ENCODE measurements at regions not wholly inside any gene's neighbourhood (a gene's known extent, or its start where the extent isn't known, plus 50 kb on each side); places are given as distances from the start of the nearest gene placed in this dataset.
"Not testable (repeated sequence)": the region's sequence is repeated elsewhere in the genome, so short reads cannot be mapped to it uniquely, and the experiment has no call there.

DNA sequence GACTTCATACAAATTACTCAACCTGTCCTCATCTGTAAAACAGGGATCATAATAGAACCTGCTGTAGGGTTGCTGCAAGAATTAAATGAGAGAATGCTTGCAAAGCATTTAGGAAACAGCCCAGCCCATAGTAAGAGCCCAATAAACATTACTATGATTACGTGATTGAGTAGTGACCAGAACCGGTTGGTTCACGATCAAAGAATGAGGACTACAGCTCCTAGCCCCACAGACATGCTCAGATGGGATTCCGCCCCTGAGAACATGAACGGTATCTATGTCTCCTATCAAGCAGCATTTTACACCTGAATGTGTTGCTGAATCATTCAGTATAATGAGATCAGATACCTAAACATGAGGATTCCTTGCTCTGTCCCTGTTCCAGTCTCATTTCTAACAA lies 104.8 kb upstream of the ZNF648 start:
- DNase-seq (ENCODE audit: low read depth, low spot score), result no peak

DNA sequence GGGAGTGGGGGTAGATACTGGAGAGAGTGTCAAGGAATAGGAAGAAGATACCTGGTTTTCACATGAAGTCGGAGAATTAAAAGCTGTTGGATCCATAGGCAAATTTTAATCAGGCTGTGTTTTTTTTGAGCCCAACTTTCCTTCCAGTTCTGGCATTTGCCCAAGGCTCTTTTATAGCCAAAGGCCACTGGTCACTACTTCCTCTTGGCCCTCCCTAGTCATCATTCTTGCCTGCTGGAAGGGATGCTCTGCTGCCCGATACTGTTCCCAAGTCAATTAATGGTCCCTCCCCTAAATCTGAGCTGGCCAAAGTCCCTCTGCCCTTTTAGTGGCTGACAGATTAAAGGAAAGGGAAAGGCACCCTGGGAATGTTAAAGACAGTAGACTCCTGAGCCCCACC lies 102.8 kb upstream of the ZNF648 start:
- no peak for DNase-seq (ENCODE audit: low read depth, low spot score)

DNA sequence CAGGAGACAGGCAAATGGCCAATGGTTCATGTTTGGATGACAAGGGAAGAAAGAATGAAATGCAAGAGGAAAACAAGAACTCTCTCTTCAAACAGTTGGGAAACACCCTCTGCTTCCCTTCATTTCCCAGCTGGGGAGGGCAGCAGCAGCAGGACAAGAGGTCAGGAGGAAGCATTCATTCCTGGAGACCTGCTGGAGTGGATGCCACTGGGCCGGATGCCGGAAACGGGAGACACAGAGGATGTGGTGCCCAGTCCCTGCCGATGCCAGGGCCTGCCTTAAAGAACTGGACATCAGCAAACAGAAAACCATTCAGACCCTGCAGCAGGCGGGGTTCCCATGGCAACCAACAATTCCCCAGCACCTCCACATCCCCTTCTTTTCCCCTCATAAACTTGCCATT lies 102.3 kb upstream of the ZNF648 start:
- DNase-seq (ENCODE audit: low read depth, low spot score), result no peak

DNA sequence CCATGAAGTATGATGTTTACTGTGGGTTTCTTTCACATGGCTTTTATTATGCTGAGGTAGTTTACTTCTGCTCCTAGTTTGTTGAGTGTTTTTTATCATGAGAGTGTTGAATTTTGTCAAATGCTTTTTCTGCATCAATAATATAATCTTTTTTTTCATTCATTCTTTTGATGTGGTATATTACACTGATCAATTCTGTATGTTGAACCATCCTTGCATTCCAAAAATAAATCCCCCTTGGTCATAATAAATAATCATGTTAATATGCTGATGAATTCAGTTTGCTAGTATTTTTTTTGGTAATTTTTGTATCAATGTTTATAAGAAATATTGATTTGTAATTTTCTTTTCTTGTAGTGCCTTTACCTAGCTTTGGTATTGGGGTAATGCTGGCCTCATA lies 97.9 kb upstream of the ZNF648 start:
- no peak for DNase-seq (ENCODE audit: low read depth, low spot score)

DNA sequence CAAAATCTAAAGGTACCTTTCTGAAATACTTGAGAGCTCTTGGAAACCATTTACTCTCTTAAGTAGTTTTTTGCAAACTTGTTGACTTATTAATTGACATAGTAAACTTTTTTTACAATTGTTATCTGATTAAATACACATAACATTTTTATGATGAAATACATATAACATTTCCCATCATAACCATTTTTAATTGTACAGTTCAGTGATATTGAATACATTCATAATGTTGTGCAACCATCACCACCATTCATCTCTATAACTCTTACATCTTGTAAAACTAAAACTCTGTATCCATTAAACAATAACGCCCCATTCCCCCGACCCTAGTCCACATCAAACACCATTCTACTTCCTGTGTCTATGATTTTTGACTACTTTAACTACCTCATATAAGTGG lies 95.7 kb upstream of the ZNF648 start:
- DNase-seq (ENCODE audit: low read depth, low spot score), result no peak

DNA sequence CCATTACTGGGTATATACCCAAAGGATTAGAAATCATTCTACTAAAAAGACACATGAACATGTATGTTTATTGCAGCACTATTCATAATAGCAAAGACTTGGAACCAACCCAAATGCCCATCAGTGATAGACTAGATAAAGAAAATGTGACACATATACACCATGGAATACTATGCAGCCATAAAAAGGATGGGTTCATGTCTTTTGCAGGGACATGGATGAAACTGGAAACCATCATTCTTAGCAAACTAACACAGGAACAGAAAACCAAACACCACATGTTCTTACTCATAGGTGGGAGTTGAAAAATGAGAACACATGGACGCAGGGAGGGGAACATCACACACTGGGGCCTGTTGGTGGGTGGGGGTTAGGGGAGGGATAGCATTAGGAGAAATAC lies 92.9 kb upstream of the ZNF648 start:
- not testable (repeated sequence) for DNase-seq (ENCODE audit: low read depth, low spot score)

DNA sequence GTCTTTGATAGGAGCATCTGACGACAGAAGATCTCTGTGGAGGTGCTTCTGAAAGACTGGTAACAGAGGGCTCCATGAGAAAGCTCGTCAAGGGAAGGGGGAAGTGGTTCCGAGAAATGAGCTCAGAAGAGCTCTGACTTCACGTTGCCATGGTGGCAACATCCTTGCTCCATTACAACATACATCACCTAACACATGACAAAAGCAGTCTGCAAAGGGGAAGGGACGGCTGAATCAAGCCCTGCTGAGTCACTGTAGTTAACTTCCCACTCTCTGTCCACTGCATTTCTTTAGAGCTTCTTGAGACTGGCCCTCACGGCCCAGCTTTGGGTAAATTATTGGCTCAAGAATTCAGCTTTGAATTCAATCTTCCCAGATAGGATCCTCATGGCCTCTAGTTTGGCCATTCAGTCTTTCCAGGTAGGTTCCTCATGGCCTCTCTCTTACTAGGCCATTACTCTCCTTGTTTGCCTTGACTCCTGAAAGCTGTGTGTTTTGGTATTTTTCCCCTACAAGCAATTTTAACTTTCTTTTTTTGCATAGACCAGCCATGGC lies 88.0 kb upstream of the ZNF648 start:
- DNase-seq (ENCODE audit: low read depth, low spot score), result peak; percentile 44

DNA sequence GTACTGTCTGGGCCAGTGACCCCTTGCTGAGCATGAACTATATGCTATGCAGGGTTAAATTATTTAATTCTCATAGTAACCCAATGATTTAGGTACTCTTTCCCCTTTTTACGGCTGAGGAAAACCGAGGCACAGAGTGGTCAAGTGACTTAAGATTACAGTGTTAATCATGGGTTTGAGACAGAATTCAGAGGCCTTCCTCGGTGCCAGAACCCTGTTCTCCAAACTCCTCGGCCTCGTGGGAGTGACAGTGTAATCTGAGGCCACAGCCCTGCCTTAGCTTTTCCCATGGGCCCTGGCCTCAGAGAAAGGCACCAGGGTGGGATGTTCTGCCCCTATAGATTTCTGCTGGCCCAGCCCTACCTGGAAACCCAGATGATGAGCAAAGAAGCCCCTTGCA lies 86.4 kb upstream of the ZNF648 start:
- no peak for DNase-seq (ENCODE audit: low read depth, low spot score)

DNA sequence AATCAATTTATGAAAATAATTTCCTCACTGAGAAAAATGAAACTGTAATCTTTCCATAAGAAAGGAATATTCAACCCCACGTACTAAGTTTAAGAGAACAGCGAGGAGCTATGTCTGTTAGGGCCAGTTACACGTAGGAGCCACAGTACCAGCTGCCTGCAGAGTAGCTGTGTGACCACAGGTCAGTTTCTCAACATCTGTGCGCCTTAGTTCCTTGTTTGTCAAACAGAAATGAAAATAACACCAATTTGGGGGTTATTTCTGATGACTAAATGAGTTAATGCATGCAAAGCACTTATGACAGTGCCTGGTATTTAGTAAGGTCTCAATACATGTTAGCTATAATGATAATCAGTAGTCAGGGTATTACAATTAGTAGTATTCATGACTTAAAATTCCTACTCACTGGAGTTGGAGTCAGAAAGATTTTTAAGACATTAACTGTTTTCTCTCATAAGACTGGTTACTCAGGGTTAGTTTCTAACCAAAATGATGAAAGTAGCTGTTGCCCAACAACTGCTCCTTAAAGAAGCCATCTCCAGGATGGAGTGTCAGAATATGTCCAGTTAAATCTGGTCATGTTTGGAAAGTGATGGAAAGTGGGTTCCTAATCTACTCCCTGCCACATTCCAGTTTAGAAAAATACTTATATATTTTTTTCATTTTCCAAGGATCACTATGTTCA lies 85.8 kb upstream of the ZNF648 start:
- DNase-seq (ENCODE audit: low read depth, low spot score), result no peak

DNA sequence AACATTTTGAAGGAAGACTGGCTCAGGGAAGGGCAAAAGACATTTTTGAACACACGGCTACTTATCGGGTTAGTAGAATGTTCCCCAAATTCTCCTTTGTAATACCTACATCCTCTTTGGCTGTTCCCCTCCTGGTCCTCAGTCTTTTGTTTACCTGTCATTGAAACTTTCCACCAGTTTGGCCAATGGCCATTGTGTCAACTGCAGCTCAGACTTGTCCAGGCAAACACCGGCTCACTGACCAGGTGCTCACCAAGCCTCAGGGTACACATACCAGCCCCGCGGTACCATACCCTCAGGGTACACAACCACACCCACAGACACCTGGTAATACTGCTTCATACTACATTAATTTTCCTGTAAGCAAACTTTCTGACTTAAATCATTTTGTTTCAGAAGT lies 84.8 kb upstream of the ZNF648 start:
- peak; percentile 31 for DNase-seq (ENCODE audit: low read depth, low spot score)

DNA sequence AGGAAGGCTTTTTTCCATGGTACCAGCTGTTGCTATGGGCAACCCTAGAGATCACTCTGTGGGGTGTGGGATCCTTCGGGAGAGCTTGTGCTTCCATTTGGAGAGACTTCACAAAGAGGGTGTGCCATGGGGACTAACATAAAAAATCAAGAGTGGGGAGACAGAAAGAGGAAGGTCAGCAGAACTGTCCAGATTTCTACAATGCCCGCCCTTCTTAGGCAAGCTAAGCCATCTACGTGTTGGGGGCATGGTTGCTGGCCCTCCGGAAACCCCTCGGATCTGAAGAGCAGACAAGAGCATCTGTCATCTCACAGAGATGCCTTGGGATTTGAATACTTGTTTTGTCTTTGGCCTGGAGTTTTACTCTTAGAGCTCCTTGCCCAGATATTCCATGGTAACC lies 83.9 kb upstream of the ZNF648 start:
- no peak for DNase-seq (ENCODE audit: low read depth, low spot score)

DNA sequence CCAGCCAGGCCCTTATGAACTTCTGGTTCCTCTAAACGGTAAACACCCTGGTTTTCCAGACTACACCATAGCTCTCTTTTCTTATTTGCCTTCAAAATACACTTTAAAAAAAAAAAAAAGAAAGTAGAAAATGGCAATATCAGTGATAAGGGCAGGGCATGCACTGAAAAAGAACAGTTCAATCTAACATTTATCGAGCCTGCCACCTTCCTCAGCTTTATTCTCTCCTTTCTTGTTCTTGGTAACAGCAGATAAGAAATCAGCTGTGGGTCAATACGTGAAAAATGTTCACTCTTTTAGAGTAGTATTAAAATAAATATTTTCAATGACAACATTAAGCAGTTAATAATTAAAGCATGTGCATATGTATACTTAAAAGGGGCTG lies 83.1 kb upstream of the ZNF648 start:
- no peak for DNase-seq (ENCODE audit: low read depth, low spot score)

DNA sequence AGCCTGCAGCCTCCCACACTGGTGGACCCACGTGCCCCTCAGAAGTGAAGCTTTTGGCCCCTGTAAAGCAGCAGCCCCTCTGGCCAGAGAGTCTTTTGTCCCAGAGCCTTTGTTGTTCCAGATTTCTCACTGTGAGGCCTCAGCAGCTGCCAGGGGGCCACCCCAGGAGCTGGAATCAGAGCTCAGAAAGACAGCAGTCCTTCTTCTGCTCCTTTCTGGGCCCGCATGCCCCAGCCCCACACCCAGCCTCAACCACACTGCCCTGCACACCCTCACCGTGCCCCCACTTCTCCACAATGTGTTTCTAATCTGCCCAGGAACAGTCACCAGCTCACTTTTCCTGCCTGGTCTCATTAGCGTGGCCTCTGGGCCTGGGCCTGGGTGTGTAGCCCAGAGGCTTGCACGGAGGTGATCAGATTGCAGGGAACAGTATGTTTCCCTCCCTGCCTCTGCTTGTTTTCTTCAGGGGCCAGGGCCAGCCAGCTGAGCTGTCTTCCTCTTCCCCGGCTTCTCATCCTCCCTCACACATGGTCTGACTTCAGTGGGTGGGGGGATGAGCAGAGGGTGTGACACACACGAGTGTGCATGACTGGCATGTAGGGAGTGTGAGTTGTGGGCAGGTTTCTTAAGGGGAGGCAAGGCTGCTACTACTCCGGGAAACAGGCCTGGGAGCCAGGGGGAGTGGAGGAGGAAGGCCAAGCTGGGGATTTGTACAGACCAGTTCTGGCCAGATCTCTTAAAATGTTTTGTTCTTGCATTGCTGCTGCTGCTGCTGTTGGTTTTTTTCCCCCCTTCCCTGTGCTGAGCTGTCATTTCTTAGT lies 82.5 kb upstream of the ZNF648 start:
- DNase-seq (ENCODE audit: low read depth, low spot score), result peak; percentile 83

DNA sequence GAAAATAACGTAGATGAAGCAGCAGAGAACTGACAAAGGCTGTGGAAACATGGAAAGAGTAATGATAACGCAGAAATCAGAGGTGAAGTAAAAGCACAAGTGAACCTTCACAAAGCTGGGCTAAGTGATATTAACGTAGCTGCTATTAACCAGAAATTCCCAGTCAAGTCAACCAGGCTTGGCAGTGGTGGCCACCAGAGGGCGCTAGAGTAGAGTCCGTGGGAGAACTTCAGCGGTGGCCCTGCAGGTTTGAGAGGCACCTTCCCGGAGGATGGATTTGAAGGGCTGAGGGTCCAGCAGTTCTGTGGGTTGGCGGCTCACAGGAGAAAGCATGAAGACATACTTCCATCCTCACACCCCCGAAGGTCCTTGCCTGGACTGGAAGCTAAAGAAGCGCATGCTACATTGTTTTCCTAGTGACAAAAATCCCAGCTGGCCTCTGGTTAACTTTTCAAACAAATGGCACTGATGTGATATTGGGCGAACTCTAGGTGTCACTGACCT lies 81.7 kb upstream of the ZNF648 start:
- DNase-seq (ENCODE audit: low read depth, low spot score), result peak; percentile 92

DNA sequence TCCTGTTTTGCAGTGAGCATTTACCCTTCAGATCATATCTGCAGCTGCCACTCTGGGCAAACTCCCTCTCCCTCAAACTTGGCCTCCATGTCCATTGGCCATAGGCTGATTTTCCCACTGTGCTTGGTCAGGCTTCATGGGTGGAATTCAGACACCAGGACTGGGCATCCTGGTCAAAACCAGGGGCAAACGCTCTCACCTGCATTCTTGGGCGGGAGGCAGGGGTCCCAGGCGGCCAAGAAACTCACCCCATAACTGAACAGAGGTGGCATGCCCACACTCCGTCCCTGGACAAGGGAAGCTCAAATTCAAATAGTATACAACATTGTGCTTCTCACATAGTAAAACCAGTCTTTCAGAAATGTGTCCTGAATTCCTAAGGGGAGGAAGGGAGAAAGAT lies 81.1 kb upstream of the ZNF648 start:
- no peak for DNase-seq (ENCODE audit: low read depth, low spot score)

DNA sequence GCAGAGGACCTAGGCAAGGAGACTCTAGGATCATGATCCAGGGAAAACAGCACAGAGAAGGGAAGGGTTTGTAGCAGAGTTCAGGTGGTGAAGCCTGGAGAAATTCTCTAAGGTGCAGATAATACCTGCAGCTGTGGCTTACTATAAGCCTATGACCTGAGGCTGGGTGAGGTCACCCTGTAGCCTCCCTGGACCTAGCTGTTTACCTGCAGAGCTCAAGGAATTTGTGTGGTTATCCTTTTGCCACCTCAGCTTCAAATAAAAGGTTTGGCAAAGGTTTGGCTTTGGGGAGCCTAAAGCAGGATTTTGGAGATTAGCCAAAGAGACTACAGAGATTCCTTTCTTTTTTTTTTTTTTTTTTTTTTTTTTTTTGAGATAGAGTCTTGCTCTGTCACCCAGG lies 79.5 kb upstream of the ZNF648 start:
- DNase-seq (ENCODE audit: low read depth, low spot score), result no peak

DNA sequence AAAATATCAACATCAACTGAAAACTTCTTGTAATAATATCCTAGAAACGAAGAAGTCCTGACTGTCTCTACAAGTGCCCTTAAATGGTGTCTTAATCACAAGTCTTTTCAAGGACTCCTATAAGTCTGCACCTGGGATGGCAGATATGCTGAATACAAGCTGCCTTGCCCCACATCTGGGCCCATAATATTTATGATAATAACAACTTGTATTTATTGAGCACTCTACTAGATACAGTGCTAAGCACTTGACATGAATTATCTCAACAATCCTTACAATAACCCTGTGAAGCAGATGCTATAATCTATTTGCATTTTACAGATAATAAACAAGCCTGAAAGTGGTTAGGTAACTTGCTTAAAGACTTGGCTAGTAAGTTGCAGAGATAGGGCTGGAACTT lies 78.0 kb upstream of the ZNF648 start:
- DNase-seq (ENCODE audit: low read depth, low spot score), result no peak

DNA sequence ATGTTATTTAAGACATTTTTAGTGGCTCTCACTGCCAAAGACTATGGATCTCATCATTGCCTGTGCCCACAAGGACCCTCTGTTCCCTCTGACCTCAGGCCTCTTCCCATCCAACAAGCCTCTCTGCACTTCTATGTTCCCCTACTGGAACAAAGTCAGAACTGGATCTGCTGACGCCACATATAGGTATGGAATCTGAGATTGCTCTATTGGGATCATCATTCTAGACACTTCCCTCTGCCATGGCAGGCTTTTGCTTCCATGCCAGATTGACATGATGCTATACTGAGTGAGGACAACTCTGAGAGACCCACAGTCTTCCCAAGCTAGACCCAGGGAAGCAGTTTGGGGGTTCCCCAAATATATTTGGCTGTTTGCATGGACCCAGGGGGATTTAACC lies 76.0 kb upstream of the ZNF648 start:
- DNase-seq (ENCODE audit: low read depth, low spot score), result no peak

DNA sequence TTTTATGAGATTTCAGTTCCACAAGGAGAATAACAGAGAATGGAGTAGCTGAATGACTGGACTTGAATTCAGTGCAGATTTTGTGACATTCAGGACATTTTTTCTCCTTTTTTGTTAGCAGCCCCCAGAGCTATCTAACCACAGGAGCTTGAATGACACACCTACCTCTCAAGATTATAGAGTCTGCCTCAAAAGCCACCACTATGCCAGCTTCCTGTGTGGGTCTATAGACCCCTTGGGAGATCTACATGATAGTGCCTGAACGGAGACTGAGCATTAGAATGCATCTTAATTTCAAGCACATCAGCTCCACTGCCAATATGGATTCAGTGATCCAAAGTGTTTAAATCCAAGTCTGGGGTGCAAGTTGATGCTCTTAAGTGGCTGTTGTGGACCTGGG lies 74.4 kb upstream of the ZNF648 start:
- DNase-seq (ENCODE audit: low read depth, low spot score), result no peak

DNA sequence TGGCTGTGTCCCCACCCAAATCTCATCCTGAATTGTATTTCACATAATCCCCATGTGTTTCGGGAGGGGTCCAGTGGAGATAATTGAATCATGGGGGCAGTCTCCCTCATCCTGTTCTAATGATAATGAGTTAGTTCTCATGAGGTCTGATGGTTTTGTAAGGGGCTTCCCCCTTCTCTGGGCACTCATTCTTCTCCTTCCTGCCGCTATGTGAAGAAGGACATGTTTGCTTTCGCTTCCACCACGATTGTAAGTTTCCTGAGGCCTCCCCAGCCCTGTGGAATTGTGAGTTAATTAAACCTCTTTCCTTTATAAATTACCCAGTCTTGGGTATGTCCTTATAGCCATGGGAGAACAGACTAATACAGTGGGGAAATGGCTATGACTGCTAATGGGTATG lies 72.7 kb upstream of the ZNF648 start:
- no peak for DNase-seq (ENCODE audit: low read depth, low spot score)

DNA sequence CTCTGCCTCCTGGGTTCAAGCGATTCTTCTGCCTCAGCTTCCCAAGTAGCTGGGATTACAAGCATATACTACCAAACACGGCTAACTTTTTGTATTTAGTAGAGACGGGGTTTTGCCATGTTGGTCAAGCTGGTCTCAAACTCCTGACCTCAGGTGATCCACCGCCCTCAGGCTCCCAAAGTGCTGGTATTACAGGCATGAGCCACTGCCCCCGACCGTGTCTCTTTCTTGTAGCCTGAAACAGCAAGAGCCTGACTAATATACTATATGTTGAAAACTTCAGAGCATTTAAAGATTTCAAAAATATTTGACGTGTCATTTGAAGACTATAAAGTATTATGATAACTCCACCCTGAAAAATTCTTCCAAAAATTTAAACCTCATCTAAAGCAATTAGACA lies 71.7 kb upstream of the ZNF648 start:
- no peak for DNase-seq (ENCODE audit: low read depth, low spot score)

DNA sequence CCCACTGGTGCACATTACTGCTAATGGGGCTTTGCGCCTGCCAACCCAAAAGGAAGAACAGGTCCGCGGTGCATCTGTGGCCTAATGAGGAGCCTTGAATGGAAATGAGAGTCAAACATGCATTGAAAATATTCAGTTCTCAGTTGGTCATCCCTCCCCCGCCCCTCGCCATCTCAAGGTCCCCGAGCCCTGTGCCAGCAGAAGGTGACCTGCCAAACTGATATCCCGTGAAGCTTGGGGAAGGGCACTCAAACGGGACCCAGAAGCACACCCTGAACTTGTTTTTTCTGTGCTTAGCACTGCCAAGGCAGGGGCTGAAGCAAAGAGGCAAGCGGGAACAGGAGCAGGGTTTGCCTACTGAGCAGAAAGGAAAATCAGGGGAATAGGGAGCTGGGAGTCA lies 67.9 kb upstream of the ZNF648 start:
- DNase-seq (ENCODE audit: low read depth, low spot score), result no peak

DNA sequence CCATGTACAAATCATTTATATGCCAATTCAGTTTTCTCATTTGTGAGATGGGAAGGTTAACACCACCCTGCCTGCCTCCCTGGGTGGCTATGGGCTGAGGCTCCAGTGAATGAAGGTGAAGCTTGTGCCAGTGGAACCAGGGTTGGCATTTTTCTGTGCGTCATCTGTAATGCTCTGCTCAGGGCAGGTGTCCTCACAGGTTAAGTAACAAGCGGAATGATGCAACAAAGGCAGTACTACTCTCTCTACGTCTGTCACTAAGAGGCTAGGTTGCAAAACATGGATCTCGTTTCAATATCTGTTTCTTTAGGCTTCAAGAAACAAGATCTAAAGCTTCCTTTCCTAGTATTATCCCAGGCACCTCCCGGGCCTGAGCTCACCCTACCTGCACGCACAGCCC lies 67.0 kb upstream of the ZNF648 start:
- DNase-seq (ENCODE audit: low read depth, low spot score), result no peak

All from ELF-1 (cell line).